CD14-positive monocyte (primary cell): ENCODE measurements at regions not wholly inside any gene's neighbourhood (a gene's known extent, or its start where the extent isn't known, plus 50 kb on each side); places are given as distances from the start of the nearest gene placed in this dataset.

ENCODE experiments used
- DNase-seq, 3 donors: peaks; one replicate each; pipeline ENCODE4 v3.0.0-alpha.2; 2011 to 2022
- H2AFZ ChIP-seq: 2 replicates; pipeline ENCODE4 v1.6.0; 2012; ENCODE audit warnings: mild to moderate bottlenecking, low read depth, low read length, inconsistent platforms; ENCODE audit not compliant: insufficient read depth, poor library complexity, severe bottlenecking
- H3K27ac ChIP-seq, 2 donors: 1 replicate in 1 of 2; 2 replicates in 1 of 2; pipeline ENCODE4 v1.5.1; 2012 to 2013; ENCODE audit warnings: low read length in 2 of 2, control low read depth in 1 of 2, inconsistent platforms in 1 of 2, low read depth in 1 of 2, mild to moderate bottlenecking in 1 of 2
- H3K27me3 ChIP-seq, 2 donors: one replicate each; pipeline versions ENCODE4 v1.6.0 to v1.6.1; 2011 to 2013; ENCODE audit warnings: low read length in 2 of 2; ENCODE audit not compliant: control insufficient read depth in 2 of 2, insufficient read depth in 2 of 2
- H3K36me3 ChIP-seq, 2 donors: replicated peaks in 1 of 2; 1 replicate in 1 of 2; 2 replicates in 1 of 2; pipeline versions ENCODE4 v1.5.1 to v1.6.1; 2012 to 2013; ENCODE audit warnings: low read length in 2 of 2, control low read depth in 1 of 2, inconsistent platforms in 1 of 2, mild to moderate bottlenecking in 1 of 2; ENCODE audit not compliant: insufficient read depth in 2 of 2, control insufficient read depth in 1 of 2
- H3K4me1 ChIP-seq, 2 donors: 1 replicate in 1 of 2; 2 replicates in 1 of 2; pipeline versions ENCODE4 v1.5.1 to v1.6.1; 2012 to 2013; ENCODE audit warnings: low read length in 2 of 2, control low read depth in 1 of 2, inconsistent platforms in 1 of 2, mild to moderate bottlenecking in 1 of 2, moderate library complexity in 1 of 2; ENCODE audit not compliant: insufficient read depth in 2 of 2, control insufficient read depth in 1 of 2
- H3K4me2 ChIP-seq: replicated peaks from 2 replicates; pipeline ENCODE3; 2012; ENCODE audit warnings: low read length, moderate library complexity, mild to moderate bottlenecking; ENCODE audit not compliant: poor library complexity, severe bottlenecking; ENCODE audit errors: extremely low read depth
- H3K4me3 ChIP-seq, 3 experiments: fragments of 200-600 bp in 1 of 3; sonication (generic) in 1 of 3; replicated peaks in 1 of 3; 1 replicate in 2 of 3; 2 replicates in 1 of 3; pipeline ENCODE4 v1.5.1; 2011 to 2013; ENCODE audit warnings: low read length in 3 of 3, mild to moderate bottlenecking in 3 of 3, control low read depth in 2 of 3, low read depth in 2 of 3, inconsistent platforms in 1 of 3, moderate library complexity in 1 of 3
- H3K79me2 ChIP-seq: 2 replicates; pipeline ENCODE4 v1.6.0; 2012; ENCODE audit warnings: mild to moderate bottlenecking, control low read depth, inconsistent platforms, low read length, moderate library complexity; ENCODE audit not compliant: insufficient read depth
- H3K9ac ChIP-seq: 2 replicates; pipeline ENCODE4 v1.6.0; 2017; ENCODE audit warnings: low read length, mild to moderate bottlenecking; ENCODE audit not compliant: insufficient read depth, poor library complexity, severe bottlenecking
- H3K9me3 ChIP-seq, 2 donors: replicated peaks in 1 of 2; 1 replicate in 1 of 2; 2 replicates in 1 of 2; pipeline versions ENCODE4 v1.5.1 to v1.6.1; 2012 to 2013; ENCODE audit warnings: low read length in 2 of 2, control low read depth in 1 of 2; ENCODE audit not compliant: control insufficient read depth in 1 of 2, insufficient read depth in 1 of 2
- H4K20me1 ChIP-seq: 2 replicates; pipeline ENCODE4 v1.6.0; 2012; ENCODE audit warnings: mild to moderate bottlenecking, low read length, control low read depth, moderate library complexity; ENCODE audit not compliant: insufficient read depth
- H3K27ac Mint-ChIP-seq, 7 donors: one replicate each; pipeline ENCODE4 v1.8.0; 2020; ENCODE audit warnings: mild to moderate bottlenecking in 7 of 7, mixed read lengths in 7 of 7, moderate library complexity in 6 of 7, inconsistent platforms in 2 of 7
- H3K27me3 Mint-ChIP-seq, 3 donors: one replicate each; pipeline ENCODE4 v1.8.0; 2021 to 2022; ENCODE audit warnings: low read depth in 3 of 3, mild to moderate bottlenecking in 3 of 3, mixed read lengths in 3 of 3, moderate library complexity in 3 of 3, inconsistent platforms in 1 of 3
- H3K36me3 Mint-ChIP-seq, 2 donors: one replicate each; pipeline ENCODE4 v1.8.0; 2020; ENCODE audit warnings: mixed read lengths in 2 of 2, inconsistent platforms in 1 of 2, mild to moderate bottlenecking in 1 of 2
- H3K4me1 Mint-ChIP-seq: one replicate; pipeline ENCODE4 v1.8.0; 2020; ENCODE audit warnings: mild to moderate bottlenecking, mixed read lengths
- H3K4me3 Mint-ChIP-seq, 2 donors: one replicate each; pipeline ENCODE4 v1.8.0; 2020; ENCODE audit warnings: mild to moderate bottlenecking in 2 of 2, mixed read lengths in 2 of 2, moderate library complexity in 1 of 2
- H3K9me3 Mint-ChIP-seq, 7 donors: one replicate each; pipeline ENCODE4 v1.8.0; 2020 to 2022; ENCODE audit warnings: mixed read lengths in 7 of 7, mild to moderate bottlenecking in 6 of 7, moderate library complexity in 6 of 7, inconsistent platforms in 2 of 7
- WGBS: methylation state at CpG from one replicate; pipeline ENCODE4 v1.1.5; 2013; ENCODE audit warnings: missing lambda C conversion rate; ENCODE audit not compliant: insufficient coverage; 5-methylcytosine and 5-hydroxymethylcytosine counted together
- intact Hi-C, 2 donors: fragments of 100-400 bp; cut with micrococcal nuclease; formaldehyde crosslinking; loops; one replicate each; pipeline versions ENCODE4 v1.15.0 to v1.15.1; 2023
- TF ChIP-seq, protein P1 (sequence below): fragments of 200-600 bp; IDR thresholded peaks from one replicate; pipeline ENCODE4 v1.8.0; 2022; ENCODE audit warnings: antibody characterized with exemption, mild to moderate bottlenecking

- Mint-ChIP-seq H3K27me3 (peaks cover 1 to 8% (median 4%) of the 10 kb centered on the region in 3 donors), H3K9me3 (peaks cover 22 to 44% (median 31%) of the 10 kb centered on the region in 7 donors), H3K4me1 (no peaks in the 10 kb centered on the region), H3K27ac (no peak overlapping the region), H3K4me3 (no peak overlapping the region), H3K36me3 (no peaks in the 10 kb centered on the region)
- TF ChIP-seq, protein P1, sequence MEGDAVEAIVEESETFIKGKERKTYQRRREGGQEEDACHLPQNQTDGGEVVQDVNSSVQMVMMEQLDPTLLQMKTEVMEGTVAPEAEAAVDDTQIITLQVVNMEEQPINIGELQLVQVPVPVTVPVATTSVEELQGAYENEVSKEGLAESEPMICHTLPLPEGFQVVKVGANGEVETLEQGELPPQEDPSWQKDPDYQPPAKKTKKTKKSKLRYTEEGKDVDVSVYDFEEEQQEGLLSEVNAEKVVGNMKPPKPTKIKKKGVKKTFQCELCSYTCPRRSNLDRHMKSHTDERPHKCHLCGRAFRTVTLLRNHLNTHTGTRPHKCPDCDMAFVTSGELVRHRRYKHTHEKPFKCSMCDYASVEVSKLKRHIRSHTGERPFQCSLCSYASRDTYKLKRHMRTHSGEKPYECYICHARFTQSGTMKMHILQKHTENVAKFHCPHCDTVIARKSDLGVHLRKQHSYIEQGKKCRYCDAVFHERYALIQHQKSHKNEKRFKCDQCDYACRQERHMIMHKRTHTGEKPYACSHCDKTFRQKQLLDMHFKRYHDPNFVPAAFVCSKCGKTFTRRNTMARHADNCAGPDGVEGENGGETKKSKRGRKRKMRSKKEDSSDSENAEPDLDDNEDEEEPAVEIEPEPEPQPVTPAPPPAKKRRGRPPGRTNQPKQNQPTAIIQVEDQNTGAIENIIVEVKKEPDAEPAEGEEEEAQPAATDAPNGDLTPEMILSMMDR = no peak
- no peaks in the 10 kb centered on the region for H3K4me1 ChIP-seq
- peaks cover 0 to 2% of the 10 kb centered on the region in 2 donors for H3K27me3 ChIP-seq
- intact Hi-C loops = no loop called here
- no peak overlapping the region for H3K9ac ChIP-seq
- H3K4me2 ChIP-seq = no peak overlapping the region
- H3K4me3 ChIP-seq = no peak overlapping the region
- no peak overlapping the region for H2AFZ ChIP-seq
- 66% methylated on average over 6 of the region's 12 CpGs for WGBS
- H3K36me3 ChIP-seq = no peaks in the 10 kb centered on the region
- peaks cover 29% of the 10 kb centered on the region in 2 donors for H3K9me3 ChIP-seq
- no peak for DNase-seq
- H3K79me2 ChIP-seq = no peaks in the 10 kb centered on the region
- H4K20me1 ChIP-seq = no peaks in the 10 kb centered on the region
- H3K27ac ChIP-seq = no peak overlapping the region
Measured at GRCh38 chr16:77660311-77660710, 62.0 kb upstream of the NUDT7 start.

DNA sequence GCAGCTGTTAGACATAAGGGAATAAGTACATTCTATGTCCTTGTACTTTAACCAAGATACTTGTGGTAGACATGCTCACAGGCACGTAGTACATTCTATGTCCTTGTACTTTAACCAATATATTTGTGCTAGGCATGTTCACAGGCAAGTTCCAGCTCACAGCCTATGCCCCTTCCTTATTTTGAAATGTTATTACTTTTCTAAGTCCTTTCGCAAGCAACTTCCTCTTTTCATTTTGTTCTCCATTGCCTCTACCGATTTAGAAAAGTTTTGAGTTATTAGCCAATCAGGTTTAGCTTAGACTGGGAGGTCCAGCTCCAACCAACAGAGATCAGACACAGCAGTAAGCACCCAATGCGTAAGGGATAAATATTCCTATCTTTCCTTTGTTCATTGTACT is 60.1 kb upstream of the NUDT7 start:
- no peaks in the 10 kb centered on the region for H3K4me1 ChIP-seq
- H3K27me3 ChIP-seq = no peaks in the 10 kb centered on the region
- no peak overlapping the region for H3K4me3 ChIP-seq
- no peak overlapping the region for H3K9ac ChIP-seq
- Mint-ChIP-seq H3K4me3 (no peak overlapping the region), H3K27ac (no peak overlapping the region), H3K9me3 (peaks cover 21 to 40% (median 31%) of the 10 kb centered on the region in 7 donors), H3K36me3 (no peaks in the 10 kb centered on the region), H3K27me3 (peaks cover under 1 to 10% (median 4%) of the 10 kb centered on the region in 3 donors), H3K4me1 (no peaks in the 10 kb centered on the region)
- H2AFZ ChIP-seq = no peak overlapping the region
- H4K20me1 ChIP-seq = no peaks in the 10 kb centered on the region
- DNase-seq = peak in 2 of 3 donors; percentile 5 to 30
- no peak overlapping the region for H3K4me2 ChIP-seq
- WGBS = 40% methylated on average over 2 of the region's 4 CpGs
- H3K79me2 ChIP-seq = no peaks in the 10 kb centered on the region
- intact Hi-C loops = no loop called here
- H3K9me3 ChIP-seq = peaks cover 24% of the 10 kb centered on the region in 2 donors
- H3K36me3 ChIP-seq = no peaks in the 10 kb centered on the region
- TF ChIP-seq, protein P1 = no peak
- no peak overlapping the region for H3K27ac ChIP-seq
